ENCODE measurements at regions not wholly inside any gene's neighbourhood (a gene's known extent, or its start where the extent isn't known, plus 50 kb on each side); places are given as distances from the start of the nearest gene placed in this dataset.

DNA sequence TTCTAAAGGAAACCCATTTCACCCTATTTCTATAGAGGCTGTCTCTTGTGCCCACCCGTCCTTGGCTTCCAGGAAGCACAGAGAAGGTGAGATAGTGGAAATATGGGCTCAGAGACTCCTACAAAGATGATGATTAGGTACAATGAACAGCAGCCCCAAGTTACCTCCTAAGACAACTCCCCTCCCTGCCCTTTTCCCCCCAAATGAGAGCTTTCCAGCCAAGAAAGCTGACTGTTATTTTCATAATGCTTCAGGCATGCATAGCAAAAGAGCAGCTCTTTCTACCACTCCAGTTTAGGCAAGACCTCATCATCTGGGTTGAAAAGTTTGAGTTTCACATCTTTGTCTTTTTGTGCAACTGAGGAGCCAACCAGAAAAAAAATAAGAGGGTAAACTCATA is 248.8 kb upstream of the ADAMTS9 start:
- no peak for DNase-seq

DNA sequence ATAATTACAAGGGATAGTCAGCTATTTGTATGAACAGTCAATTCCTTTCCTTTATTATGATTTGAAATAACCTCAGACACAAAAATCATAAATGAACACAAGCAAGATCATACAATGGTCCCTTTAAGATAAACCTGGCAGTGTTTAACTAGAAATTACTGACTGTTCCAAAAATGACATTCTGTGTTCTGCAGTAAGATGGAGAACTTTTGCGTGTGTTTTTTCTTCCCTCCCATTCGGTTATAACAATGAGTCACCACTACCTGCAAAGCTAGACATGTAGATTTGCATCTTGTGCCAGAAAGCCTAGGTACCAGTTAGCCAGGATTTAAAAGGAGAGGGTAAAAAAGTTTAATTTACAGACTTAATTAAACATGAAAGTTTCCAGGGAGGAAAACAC is 248.2 kb upstream of the ADAMTS9 start:
- no peak for DNase-seq

DNA sequence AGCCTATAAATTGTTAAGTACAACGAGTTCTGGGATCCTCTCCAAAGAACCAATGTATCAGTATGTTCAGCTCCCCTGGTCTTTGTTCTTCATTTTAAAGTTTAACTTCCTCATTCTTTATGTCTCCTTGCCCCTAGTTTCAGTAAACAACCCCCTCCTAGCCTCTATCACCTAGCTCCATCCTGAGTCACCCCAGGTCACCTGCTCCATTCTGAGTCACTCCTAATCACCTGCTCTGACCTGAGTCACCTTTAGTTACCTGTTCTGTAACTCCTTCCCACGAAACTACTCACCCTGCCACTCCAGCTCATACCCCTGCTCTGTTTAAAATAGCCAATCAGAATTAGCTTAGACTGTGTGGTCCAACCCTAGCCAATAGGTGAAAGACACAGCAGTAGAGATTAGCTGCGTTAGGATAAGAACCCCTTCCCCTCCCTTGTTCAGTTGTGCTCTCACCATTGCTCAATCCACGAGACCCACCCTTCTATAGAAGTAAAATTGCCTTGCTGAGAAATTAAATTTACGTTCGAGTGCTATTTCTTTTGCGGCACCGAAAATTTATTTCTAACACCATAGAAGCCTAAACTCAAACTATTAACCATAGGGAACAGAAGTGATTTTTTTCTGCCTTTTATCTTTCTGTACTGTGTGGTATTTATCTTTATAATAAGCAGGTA is 245.0 kb upstream of the ADAMTS9 start:
- DNase-seq = no peak

DNA sequence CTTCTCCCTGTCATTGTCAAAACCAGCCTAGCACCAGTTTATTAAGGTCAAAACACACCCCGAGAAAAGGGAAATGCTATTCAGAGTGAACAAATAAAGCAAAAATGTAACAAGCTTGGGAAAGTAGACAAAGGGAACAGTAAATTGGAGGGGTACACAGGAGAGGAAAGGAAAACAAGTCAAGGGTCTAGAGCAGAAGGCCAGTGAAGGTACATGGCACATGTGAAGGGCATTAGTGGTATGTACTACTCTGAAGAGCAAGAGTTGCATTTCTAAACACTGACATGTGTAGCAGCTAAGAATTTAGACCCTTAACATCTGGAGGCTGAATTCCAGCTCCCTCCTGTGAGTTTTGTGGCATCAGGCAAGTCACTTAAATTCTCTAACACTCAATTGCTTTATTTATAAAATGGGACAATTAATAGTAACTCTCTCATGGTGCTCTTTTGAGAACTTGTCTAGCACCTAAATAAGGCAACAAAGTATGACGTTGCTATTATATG is 244.3 kb upstream of the ADAMTS9 start:
- DNase-seq = no peak

DNA sequence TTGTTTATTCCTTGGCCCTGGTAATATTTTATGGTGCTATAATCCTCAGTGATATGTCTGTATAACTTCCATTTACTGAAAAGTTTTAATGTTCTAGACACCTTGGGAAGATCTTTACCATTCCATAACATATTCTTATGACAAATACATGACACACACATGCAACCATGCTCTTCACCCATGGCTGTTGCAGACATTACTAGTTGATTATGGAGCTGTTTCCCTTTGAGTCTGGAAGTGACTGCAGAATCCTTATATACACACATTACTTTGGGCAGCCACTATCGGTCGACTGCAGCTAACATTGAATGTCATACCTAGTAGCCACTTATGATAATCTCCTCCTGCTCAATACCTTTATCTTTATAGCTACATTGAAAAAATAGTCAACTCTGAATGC is 243.1 kb upstream of the ADAMTS9 start:
- DNase-seq = no peak

DNA sequence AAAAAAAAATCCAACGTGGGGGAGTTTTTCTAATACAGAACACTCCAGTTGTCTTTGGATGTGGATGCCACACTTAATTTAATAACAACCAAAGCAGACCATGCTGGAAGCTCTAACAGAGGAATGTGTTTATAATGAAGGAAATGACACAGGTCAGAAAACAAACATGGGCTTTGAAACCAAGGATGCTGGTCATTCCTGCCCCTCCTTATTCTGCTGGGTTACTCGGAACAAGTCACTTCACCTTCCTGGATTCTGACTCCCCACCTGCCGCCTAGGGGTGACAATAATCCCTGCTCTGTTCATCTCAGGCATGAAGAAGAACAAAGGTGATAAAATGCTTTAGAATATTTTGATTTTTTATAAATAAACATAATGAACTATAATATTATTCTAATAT is 240.9 kb upstream of the ADAMTS9 start:
- no peak for DNase-seq

DNA sequence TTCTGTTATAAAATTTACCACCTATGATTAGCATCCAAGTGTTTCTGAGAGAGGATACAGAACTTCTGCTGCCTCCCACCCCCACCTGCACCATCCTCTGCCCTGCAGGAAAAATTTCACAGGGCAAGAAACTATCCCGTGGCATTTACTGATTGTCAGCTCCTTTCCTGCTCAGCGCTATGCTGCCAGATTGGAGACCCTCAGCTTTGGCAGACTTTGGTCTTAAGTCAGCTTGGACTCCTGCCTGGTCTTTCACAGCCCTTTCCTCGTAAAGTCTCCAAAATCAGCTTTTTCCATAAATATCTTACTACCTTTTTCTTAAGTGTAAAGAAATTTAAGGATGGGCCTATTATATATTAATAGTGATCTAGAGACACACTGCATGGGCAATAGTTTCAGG is 239.9 kb upstream of the ADAMTS9 start:
- DNase-seq = no peak

DNA sequence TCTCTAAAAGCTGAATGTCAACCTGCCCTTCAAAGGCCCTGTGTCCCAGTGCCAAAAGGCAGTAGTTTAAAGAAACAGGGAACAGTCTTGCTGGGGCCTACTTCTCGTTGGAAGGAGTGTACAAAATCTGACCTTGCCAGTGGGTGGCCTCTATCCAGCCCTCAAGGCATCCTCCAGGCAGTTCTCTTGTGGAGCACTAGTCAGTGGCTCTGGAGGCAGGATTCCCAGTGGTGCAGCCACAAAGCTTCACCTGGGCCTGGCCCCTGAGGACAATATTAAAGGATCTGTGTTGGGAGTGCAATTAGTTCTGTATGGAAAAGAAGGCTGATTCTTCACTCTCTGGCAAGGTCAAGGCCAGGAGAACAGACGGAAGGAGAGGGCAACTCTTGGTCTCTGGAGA is 237.8 kb upstream of the ADAMTS9 start:
- DNase-seq = no peak

DNA sequence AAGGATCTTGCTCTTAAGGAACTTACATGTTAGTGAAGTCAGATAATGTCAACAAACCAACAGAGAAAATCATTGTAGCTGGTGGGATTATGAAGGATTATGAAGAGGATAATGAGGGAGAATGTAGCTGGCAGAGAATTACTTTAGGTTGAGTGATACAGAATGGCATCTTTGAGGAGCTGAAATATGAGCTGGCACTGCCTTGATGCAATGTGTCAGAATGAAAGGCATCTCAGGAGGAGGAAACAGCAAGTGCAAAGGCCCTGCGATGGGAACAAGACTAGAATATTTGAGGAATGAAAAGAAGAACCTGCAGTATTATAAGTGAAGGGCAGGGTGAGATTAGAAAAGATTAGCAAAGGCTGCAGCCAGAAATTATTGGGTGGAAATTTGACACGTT is 237.2 kb upstream of the ADAMTS9 start:
- DNase-seq = no peak

DNA sequence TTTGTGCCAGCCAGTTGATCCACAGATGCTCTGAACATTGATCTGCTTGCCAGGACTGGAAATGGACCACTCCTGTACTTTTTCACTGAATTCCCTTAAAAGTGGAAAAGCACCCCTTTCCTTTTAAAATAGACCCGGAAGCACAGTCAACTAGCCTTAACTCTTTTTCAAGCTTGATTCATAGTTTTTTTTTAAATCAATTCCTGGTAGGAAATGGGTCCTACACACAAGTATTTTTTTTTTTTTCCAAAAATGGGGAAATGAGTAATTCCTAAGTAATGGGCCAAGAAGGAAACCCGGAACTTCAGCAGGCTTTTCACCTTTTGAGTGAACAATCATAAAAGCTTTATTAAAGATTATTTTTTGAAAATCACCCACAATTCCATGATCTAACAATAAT is 234.4 kb upstream of the ADAMTS9 start:
- DNase-seq = no peak

DNA sequence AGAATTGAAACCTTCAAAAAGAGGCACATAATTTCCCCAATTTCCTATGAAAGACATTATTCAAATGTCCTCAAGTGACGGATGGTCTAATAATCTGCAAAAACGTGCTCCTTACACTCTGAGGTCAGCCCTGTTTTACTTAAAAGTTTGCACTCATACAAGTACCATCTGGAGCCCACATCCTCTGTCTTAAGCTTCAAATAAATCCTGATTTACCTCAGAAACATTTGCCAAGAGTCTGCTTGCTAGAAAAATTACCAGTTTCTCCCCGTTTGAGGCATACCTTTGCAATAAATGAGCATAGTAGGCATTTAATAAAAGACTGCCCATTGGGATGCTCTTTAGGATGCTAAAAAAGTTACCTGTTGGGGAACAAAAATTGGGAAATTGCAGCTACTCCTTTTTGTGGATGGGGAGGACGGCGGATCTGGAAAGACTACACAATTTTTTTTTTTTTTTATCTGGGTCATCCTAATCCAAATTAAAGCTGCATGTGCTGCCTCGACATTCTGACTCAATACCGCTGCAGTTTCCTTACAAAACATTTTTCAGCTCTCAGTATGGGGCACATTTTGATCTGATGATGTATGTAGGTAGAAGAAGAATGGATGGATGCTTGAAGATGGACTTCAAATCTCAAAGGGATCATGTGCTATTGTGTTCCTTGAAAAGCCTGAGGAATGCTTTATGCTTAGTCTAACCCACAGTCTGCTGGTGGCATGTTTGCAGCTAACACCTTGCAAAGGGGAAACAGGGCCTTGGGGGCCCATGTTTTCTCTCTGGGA is 233.7 kb upstream of the ADAMTS9 start:
- no peak for DNase-seq

DNA sequence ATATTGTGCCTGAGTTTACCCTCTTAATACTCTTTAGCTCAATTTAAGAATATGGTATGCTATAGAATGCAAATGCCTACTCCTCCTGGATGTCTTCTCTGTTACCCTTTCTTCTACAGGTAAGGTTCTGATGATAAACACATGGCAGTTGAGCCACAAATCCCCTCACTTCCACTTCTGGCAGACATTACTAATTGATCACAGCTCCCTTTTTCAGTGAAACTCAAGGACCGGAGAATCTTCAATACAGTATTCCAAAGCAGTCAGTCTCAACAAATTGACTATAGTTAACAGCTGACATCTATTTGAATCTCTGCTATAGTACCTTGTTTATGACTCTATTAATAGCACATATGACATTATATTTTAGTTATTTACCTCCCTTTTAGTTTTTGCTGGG is 232.1 kb upstream of the ADAMTS9 start:
- no peak for DNase-seq

DNA sequence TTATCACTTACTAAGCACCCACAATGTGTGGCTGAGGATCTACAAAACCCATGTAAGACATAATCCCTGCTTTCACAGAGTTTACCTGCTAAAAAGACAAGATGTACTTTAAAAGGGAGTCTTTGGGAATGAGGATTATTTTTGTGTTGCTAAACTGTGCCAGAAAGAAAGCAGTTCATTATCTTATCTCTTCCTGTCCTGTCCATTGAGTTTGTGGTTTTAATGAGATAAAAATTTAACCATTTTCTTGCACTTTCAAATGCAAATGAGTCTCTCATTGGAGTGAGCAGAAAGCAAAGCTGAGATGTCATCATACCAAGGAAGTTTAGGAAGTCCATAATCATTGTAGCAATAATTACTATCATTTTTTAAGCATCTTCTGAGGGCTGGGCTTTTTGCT is 231.2 kb upstream of the ADAMTS9 start:
- DNase-seq = no peak

DNA sequence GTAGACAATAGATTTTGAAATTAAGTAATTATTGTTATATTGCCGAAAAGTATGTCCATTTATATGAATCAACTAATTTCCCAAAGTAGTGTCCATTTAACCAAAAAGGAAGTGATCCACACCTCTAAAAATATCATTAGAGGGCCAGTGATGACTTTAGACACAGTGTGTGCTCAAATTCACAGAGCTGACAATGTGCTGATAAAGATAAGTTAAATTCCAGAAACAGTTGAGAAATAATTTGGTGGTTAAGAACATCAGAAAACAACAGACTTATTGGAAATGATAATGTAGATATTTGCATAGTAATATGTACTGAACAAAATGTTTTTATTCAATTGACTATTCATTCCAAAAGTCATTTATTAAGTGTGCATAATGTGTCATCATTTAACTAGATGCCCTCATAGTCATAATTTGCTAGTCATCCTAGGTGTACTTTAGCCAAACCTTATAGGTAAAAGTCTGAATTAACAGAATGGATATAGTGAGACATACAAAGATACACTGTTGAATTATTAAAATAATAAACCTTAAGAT is 230.2 kb upstream of the ADAMTS9 start:
- DNase-seq = no peak

DNA sequence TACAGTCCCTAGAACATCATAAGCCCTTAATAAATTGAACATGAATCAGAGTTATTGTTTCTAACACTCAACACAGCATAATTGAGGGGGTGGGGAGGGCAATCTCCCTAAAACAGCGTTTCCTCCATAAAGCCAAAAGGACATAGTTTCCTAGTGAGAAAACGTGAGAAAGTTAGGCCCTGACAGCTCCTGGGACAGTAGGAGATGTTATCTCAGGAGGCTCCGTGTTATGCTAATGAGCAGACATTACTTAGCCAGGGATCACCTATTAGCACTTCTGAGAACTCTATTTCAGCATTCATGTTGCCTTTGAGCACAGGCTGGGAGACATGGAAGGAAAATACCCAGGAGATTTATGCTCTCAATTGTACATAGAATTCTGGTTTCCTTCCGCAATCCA is 229.1 kb upstream of the ADAMTS9 start:
- no peak for DNase-seq

DNA sequence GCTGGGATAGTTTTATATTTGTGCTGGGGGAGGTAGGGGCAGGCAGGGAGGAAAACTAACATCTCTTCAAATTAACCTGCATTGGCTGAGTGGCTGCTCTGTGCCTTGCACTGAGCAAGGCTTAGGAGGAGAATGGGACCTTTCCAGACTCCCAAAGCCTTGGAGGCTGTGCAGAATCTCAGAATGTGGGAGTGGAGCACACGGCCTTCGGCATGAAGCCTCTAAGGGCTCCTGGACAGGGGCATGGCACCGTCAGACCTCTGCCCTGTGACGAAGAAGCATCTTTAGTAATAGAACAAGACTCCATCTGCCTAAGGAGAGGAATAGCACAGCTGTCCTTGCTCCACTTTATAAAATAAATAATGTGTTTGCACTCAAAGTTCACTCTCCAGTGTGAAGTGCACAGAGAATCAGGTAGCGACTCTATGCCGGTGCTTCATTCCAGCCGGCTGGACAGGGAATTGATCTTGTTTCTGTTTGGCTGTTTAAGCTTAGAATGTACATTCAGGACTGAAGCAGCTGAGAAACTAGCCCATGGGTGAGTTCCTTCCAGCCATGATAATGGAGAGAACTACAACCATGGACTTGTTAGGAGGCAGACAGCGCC is 228.5 kb upstream of the ADAMTS9 start:
- no peak for DNase-seq

DNA sequence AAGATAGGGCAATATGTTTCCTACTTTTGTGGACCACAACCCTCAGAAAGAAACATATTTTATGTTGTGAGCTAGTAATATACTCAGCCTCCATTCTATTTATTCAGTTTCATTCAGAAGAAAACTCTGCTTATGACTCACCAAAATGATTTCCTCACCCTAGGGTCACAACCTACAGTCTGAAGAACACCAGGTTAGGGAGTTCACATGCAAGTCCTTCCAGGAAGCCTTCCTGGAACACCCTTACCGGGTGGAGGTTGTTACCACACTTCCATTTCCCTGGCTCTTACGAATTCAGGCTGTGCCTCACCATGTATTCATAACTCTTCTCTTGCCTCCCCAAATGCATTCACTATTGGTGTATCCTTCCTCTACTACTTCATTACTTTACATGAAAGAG is 228.0 kb upstream of the ADAMTS9 start:
- DNase-seq = no peak

DNA sequence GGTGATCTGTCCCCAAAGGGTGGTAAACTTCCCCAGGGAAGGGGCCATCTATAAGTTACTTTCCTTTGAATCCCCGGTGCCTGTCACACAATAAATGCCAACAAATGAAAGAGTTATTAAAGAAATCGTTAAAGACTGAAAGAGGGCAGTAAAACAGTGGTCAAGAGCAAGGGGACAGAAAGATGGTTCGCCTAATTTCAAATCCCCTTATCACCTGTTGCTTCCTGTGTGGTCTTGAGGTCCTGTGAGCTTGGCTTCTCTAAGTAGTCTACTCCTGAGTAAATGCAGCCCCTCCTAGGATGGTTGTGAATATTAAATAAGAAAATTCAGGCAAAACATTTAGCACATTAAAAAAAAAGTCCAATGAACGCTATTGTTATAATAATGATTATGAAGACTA is 225.7 kb upstream of the ADAMTS9 start:
- no peak for DNase-seq

DNA sequence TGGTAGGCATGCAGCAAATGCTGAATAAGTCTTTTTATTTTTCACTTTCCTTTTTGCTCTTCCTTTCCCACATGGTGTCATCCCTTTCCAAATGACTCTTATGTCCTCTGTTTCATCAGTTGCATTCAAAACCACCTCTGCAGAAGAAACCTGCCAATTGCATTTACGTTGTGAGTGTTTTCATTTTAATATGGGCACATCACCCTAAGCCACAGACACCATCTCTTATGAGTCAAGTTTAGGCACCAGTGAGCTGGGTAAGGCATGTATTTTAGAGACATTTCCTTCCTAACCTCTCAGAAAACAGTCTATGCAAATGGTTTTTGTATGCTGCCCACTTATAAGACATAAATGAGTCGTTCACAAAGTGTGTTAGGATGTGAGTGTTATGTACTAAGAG is 223.3 kb upstream of the ADAMTS9 start:
- DNase-seq = no peak

DNA sequence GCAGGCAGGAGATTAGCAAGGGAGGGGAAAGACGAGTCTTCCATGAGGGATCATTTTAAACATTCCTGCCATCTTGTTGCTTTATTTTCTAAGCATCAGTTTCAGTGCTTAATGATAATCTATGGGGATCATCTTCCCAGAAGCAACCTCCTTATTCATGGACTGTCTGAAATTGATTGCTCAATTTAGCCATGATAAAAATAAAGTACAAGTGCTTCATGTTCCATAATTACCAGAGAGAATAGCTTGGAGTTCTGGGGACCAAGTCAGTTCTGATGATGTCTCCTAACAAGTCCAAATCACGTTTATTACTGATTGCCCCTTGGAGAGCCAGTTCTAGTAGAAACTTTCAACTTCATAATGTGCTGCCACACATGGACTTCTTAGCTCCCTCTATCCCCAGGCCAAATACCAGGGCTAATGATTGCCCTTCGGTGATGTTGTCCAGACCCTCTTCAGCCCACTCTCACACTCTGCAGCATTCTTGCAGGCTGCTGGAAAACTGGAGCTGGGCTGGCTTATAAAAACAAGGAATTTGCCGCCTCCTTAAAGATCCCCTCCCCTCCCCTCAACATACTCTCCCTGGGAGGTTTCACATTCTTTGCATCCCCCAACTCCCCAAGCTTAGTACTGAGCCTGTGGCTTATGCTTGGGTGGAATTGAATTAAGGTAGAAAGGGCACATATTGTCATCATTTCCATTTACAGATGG is 222.1 kb upstream of the ADAMTS9 start:
- no peak for DNase-seq

DNA sequence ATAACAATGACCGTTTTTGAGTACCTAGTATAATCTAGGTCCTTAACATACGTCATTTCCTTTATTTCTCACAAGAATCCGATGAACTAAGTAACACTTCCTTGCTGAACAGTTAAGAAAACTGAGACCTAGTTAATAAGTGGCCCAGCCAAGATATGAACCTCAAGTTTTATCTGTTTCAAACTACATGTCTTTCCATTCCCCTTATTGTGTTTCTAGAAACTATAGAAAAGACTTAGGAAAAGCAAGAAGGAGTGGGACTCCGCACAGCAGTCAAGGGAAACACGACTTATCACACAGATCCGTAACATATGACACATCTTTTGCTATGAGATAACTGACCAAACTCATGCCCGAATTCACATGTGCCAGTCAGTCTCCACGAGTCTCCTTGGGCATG is 221.2 kb upstream of the ADAMTS9 start:
- no peak for DNase-seq

DNA sequence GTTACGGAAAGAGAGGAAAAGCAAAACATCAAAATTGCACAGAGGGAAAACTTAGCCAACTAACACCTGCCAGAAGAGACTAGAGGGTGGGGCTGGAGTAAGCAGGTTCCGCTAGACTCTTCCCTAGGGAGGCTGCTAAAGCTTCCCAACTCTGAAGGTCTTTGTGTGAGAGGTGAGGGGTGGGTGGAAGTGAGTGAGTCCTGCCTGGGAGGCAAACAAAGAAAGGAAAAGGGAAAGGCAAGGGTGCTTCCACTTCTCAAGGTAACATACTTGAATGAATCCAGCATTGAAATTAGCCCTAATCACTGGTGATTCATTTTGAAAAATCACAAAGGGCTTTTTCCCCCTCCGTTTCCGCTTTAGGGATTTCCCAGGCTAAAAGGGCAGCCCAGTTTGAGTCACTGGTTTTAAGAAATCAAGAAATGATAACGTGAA is 220.5 kb upstream of the ADAMTS9 start:
- no peak for DNase-seq

DNA sequence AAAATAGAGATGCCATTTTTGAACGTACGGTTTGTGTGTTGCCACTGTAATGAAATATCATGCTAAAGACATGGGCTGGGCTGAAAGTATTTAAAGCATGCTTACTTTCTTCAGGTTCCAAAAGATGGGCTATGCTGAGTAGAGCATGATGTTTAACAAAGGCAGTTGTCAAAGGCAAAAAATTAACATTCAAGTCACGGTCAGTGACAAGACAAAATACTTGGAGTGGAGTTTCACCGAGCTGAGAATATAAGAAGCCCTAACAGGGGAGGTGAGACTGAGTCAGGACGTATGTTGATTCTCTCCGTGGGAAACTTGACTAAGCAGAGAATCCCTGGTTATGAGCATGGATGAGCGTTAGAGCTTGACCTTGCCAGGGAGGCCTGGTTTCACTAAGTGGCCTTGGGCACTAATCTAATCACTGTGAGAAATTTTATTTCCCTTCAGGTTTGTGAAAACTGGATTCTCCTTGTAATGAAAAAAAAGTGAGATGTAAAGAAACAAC is 218.2 kb upstream of the ADAMTS9 start:
- no peak for DNase-seq

Measured in DMS 273 treated with DMSO at 0.1 percent for 48 hours (cell line).